MCF 10A (cell line): ENCODE measurements at regions not wholly inside any gene's neighbourhood (a gene's known extent, or its start where the extent isn't known, plus 50 kb on each side); places are given as distances from the start of the nearest gene placed in this dataset.

Experiments used
- BruUV-seq: library from RNA; stranded (reverse); fragments of 400-500 nt; replicated peaks from 2 replicates; lab custom pipeline; 2021; lab: Mats Ljungman, UMichigan
- CTCF ChIA-PET: fragments of 300-600 bp; sonication (Branson Sonifier 250); formaldehyde crosslinking; extraction: SDS; loops from one replicate; lab custom pipeline; 2021; ENCODE audit warnings: antibody characterized with exemption, inconsistent platforms; lab: Yijun Ruan, JAX
- POLR2A ChIA-PET: fragments of 300-600, 350-650 bp; sonication (Branson Sonifier 250); formaldehyde crosslinking; extraction: SDS; loops from one replicate; lab custom pipeline; 2020; ENCODE audit warnings: antibody characterized with exemption, inconsistent platforms; lab: Yijun Ruan, JAX
- DNase-seq: peaks from one replicate; pipeline ENCODE4 v3.0.0-alpha.2; 2018; ENCODE audit not compliant: unreplicated experiment
- H3K27ac Mint-ChIP-seq: one replicate; pipeline ENCODE4 v1.8.0; 2022; ENCODE audit warnings: mild to moderate bottlenecking, low read depth, mixed read lengths; ENCODE audit not compliant: unreplicated experiment
- H3K27me3 Mint-ChIP-seq: one replicate; pipeline ENCODE4 v1.8.0; 2022; ENCODE audit warnings: mixed read lengths; ENCODE audit not compliant: insufficient read depth, unreplicated experiment
- H3K36me3 Mint-ChIP-seq: one replicate; pipeline ENCODE4 v1.8.0; 2022; ENCODE audit warnings: mild to moderate bottlenecking, moderate library complexity, mixed read lengths; ENCODE audit not compliant: insufficient read depth, unreplicated experiment
- H3K4me1 Mint-ChIP-seq: one replicate; pipeline ENCODE4 v1.8.0; 2022; ENCODE audit warnings: mixed read lengths; ENCODE audit not compliant: insufficient read depth, unreplicated experiment
- H3K4me3 Mint-ChIP-seq: one replicate; pipeline ENCODE4 v1.8.0; 2022; ENCODE audit warnings: mild to moderate bottlenecking, moderate library complexity, mixed read lengths; ENCODE audit not compliant: unreplicated experiment
- H3K9me3 Mint-ChIP-seq: one replicate; pipeline ENCODE4 v1.8.0; 2022; ENCODE audit warnings: mixed read lengths; ENCODE audit not compliant: unreplicated experiment
- CTCF ChIP-seq: fragments of 200-600 bp; IDR thresholded peaks from one replicate; pipeline ENCODE4 v1.8.0; 2022; ENCODE audit warnings: antibody characterized with exemption, mild to moderate bottlenecking; ENCODE audit not compliant: unreplicated experiment
- intact Hi-C: fragments of 100-400 bp; cut with micrococcal nuclease; formaldehyde crosslinking; loops from 2 replicates; pipeline ENCODE4 v1.14.1; 2022

- H3K27me3 Mint-ChIP-seq, result no peaks in the 10 kb centered on the region
- ChIA-PET POLR2A (no interaction called here), CTCF (no interaction called here)
- no peaks in the 10 kb centered on the region for H3K4me1 Mint-ChIP-seq
- H3K4me3 Mint-ChIP-seq, result no peak overlapping the region
- TF ChIP-seq CTCF, result no peak
- peaks cover 7% of the 10 kb centered on the region for H3K36me3 Mint-ChIP-seq
- no peak overlapping the region for H3K27ac Mint-ChIP-seq
- intact Hi-C loops, result no loop called here
- no TSS peak for BruUV-seq
- DNase-seq, result no peak
- H3K9me3 Mint-ChIP-seq, result peaks cover 58% of the 10 kb centered on the region
Measured at GRCh38 chr16:5374184-5374583, 276.6 kb upstream of the EEF2KMT start.

- H3K4me3 Mint-ChIP-seq, result no peak overlapping the region
- no peak overlapping the region for H3K27ac Mint-ChIP-seq
- H3K4me1 Mint-ChIP-seq, result no peaks in the 10 kb centered on the region
- ChIA-PET CTCF (interaction anchor here (0.6 kb wide), 1 partner anchor 263 kb away, joined by 3 read pairs; no protein-coding TSS in a partner anchor), POLR2A (no interaction called here)
- H3K9me3 Mint-ChIP-seq, result peaks cover 40% of the 10 kb centered on the region
- H3K36me3 Mint-ChIP-seq, result no peaks in the 10 kb centered on the region
- TF ChIP-seq CTCF, result no peak
- intact Hi-C loops, result no loop called here
- no peak for DNase-seq
- no peaks in the 10 kb centered on the region for H3K27me3 Mint-ChIP-seq
- BruUV-seq, result no TSS peak
Measured at GRCh38 chr16:5367951-5368350, 270.4 kb upstream of the EEF2KMT start.

GRCh38 chr16:5366126-5366525 lies 268.5 kb upstream of the EEF2KMT start:
- no peak for TF ChIP-seq CTCF
- H3K4me3 Mint-ChIP-seq, result no peak overlapping the region
- no TSS peak for BruUV-seq
- intact Hi-C loops, result no loop called here
- no peak overlapping the region for H3K27ac Mint-ChIP-seq
- DNase-seq, result no peak
- peaks cover 31% of the 10 kb centered on the region for H3K9me3 Mint-ChIP-seq
- H3K27me3 Mint-ChIP-seq, result no peaks in the 10 kb centered on the region
- no peaks in the 10 kb centered on the region for H3K4me1 Mint-ChIP-seq
- CTCF ChIA-PET, result no interaction called here
- no peaks in the 10 kb centered on the region for H3K36me3 Mint-ChIP-seq
- POLR2A ChIA-PET, result no interaction called here

GRCh38 chr16:5364186-5364585 lies 266.6 kb upstream of the EEF2KMT start:
- intact Hi-C loops, result no loop called here
- no peak overlapping the region for H3K4me3 Mint-ChIP-seq
- H3K36me3 Mint-ChIP-seq, result no peaks in the 10 kb centered on the region
- no TSS peak for BruUV-seq
- POLR2A ChIA-PET, result no interaction called here
- no peak overlapping the region for H3K27ac Mint-ChIP-seq
- DNase-seq, result no peak
- H3K9me3 Mint-ChIP-seq, result peaks cover 31% of the 10 kb centered on the region
- no peaks in the 10 kb centered on the region for H3K4me1 Mint-ChIP-seq
- no peaks in the 10 kb centered on the region for H3K27me3 Mint-ChIP-seq
- CTCF ChIA-PET, result no interaction called here
- TF ChIP-seq CTCF, result no peak
